Psoas muscle (tissue), 7 donors: ENCODE measurements at regions not wholly inside any gene's neighbourhood (a gene's known extent, or its start where the extent isn't known, plus 50 kb on each side); places are given as distances from the start of the nearest gene placed in this dataset.

Experiments
- ATAC-seq, 4 donors: fragments of 200-7000 bp; cut with Tn5 transposase; one replicate each; pipeline ENCODE4 v1.9.1; 2020; ENCODE audit warnings: moderate library complexity in 3 of 4, mild to moderate bottlenecking in 2 of 4
- DNase-seq, 2 donors: peaks; one replicate each; pipeline ENCODE4 v3.0.0-alpha.2; 2020
- H3K27ac ChIP-seq: fragments of 200-600 bp; one replicate; pipeline ENCODE4 v1.8.0; 2022
- H3K27me3 ChIP-seq, 3 donors: fragments of 200-600 bp in 1 of 3; one replicate each; pipeline versions ENCODE4 v1.6.1 to v1.8.0; 2013 to 2022; ENCODE audit warnings: low read length in 2 of 3, mild to moderate bottlenecking in 2 of 3, moderate library complexity in 1 of 3; ENCODE audit not compliant: insufficient read depth in 3 of 3
- H3K36me3 ChIP-seq, 2 donors: fragments of 200-600 bp in 1 of 2; one replicate each; pipeline versions ENCODE4 v1.6.1 to v1.8.0; 2013 to 2022; ENCODE audit warnings: low read depth in 1 of 2, mild to moderate bottlenecking in 1 of 2, moderate library complexity in 1 of 2; ENCODE audit not compliant: insufficient read depth in 1 of 2
- H3K4me1 ChIP-seq: fragments of 200-600 bp; one replicate; pipeline ENCODE4 v1.8.0; 2022
- H3K4me3 ChIP-seq: fragments of 200-600 bp; one replicate; pipeline ENCODE4 v1.8.0; 2022; ENCODE audit warnings: mild to moderate bottlenecking
- H3K9me3 ChIP-seq: fragments of 200-600 bp; one replicate; pipeline ENCODE4 v1.8.0; 2022
- WGBS, 3 donors: extraction: QIAGEN DNeasy Blood & Tissue Kit; methylation state at CpG; one replicate each; pipeline versions ENCODE4 v1.1.6 to v1.1.7; 2013; 5-methylcytosine and 5-hydroxymethylcytosine counted together
- intact Hi-C, 2 donors: fragments of 100-400 bp; cut with DNase I; formaldehyde crosslinking; loops; one replicate each; pipeline versions ENCODE4 v1.11.0 to v1.14.2; 2022
- TF ChIP-seq, protein P1 (sequence below): fragments of 200-600 bp; IDR thresholded peaks from one replicate; pipeline ENCODE4 v1.8.0; 2022; ENCODE audit warnings: antibody characterized with exemption
- donor health status: healthy with polysubstance abuse.
- donor health status: DM: no; HTN: no; CAD: no; lungs with moderate emphysema.
- donor health status: Bipolar disorder and iron deficiency.
- donor health status: healthy.
- donor health status: DM: yes; HTN: yes; CAD: no.
- donor health status: DM: no; HTN: no; CAD: no.
- donor health status: DM: yes; HTN: yes; CAD: no.

DNA sequence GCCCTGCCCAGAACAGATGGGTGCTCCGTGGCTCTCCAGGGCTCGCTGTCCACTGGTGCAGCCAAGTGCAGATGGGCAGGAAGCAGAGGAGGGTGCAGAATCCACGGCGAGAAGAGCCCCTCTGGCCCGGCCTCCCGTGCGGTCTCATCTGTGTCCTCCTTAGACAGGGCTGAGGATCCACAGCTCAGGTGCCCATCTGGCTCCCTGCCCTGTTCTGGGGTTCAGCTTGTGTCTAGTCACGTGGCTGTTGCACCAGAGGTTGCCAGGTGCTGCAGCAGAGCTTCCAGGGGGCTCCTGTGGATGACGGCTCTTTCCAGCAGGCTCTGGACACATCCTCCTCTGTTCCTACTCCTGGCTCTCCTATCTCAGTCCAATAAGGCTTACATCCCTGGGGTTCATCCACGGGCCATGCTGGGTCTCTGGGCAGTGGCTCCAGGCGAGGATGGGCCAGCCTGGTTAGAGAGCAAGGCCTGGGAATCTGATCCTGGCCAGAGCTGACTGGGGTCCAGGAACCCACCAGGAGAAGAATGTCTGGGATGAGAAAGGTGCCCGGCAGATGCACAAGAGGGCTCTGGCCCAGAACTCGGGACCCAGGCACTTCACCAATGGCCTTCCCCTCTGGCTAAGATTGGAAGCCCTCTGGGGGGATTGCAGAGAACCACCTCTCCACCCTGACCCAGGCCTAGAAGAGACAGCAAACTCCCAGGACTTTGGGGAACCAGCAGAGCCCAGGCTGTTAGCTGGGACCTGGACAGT is 116.3 kb upstream of the ID2 start:
- TF ChIP-seq, protein P1, sequence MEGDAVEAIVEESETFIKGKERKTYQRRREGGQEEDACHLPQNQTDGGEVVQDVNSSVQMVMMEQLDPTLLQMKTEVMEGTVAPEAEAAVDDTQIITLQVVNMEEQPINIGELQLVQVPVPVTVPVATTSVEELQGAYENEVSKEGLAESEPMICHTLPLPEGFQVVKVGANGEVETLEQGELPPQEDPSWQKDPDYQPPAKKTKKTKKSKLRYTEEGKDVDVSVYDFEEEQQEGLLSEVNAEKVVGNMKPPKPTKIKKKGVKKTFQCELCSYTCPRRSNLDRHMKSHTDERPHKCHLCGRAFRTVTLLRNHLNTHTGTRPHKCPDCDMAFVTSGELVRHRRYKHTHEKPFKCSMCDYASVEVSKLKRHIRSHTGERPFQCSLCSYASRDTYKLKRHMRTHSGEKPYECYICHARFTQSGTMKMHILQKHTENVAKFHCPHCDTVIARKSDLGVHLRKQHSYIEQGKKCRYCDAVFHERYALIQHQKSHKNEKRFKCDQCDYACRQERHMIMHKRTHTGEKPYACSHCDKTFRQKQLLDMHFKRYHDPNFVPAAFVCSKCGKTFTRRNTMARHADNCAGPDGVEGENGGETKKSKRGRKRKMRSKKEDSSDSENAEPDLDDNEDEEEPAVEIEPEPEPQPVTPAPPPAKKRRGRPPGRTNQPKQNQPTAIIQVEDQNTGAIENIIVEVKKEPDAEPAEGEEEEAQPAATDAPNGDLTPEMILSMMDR: no peak
- Histone ChIP-seq H3K27me3 (no peaks in the 10 kb centered on the region), H3K4me3 (no peak overlapping the region), H3K36me3 (no peaks in the 10 kb centered on the region), H3K27ac (no peak overlapping the region), H3K9me3 (no peaks in the 10 kb centered on the region), H3K4me1 (no peaks in the 10 kb centered on the region)
- WGBS, 3 donors: 79 to 84% (median 80%) methylated on average over 13 of the region's 13 CpGs
- DNase-seq: peak in 1 of 2 donors; percentile 12
- intact Hi-C loops: no loop called here
- peak in 1 of 4 donors; percentile 26 for ATAC-seq

GRCh38 chr2:8566155-8566670 is 115.6 kb upstream of the ID2 start:
- intact Hi-C loops: no loop called here
- WGBS, 3 donors: 73 to 89% (median 76%) methylated on average over 3 to 4 of the region's 4 CpGs
- DNase-seq (peak in 1 of 2 donors; percentile 5), ATAC-seq (no peak)
- Histone ChIP-seq H3K4me3 (no peak overlapping the region), H3K27ac (no peak overlapping the region), H3K36me3 (no peaks in the 10 kb centered on the region), H3K4me1 (no peaks in the 10 kb centered on the region), H3K9me3 (no peaks in the 10 kb centered on the region), H3K27me3 (no peaks in the 10 kb centered on the region)
- TF ChIP-seq, protein P1: no peak

GRCh38 chr2:8566774-8567468 is 114.9 kb upstream of the ID2 start:
- no peak for DNase-seq
- intact Hi-C loops: no loop called here
- WGBS, 3 donors: 77 to 85% (median 82%) methylated on average over 15 of the region's 15 CpGs
- peaks cover 0 to 4% (median 0%) of the 10 kb centered on the region in 3 donors for H3K27me3 ChIP-seq
- H3K27ac ChIP-seq: no peak overlapping the region
- no peak overlapping the region for H3K4me3 ChIP-seq
- TF ChIP-seq, protein P1: no peak
- H3K4me1 ChIP-seq: no peaks in the 10 kb centered on the region
- H3K36me3 ChIP-seq: no peaks in the 10 kb centered on the region
- peak in 2 of 4 donors; percentile 37 to 62 for ATAC-seq
- H3K9me3 ChIP-seq: no peaks in the 10 kb centered on the region

GRCh38 chr2:8567469-8568260 is 114.2 kb upstream of the ID2 start:
- 65 to 73% (median 66%) methylated on average over 15 of the region's 15 CpGs for WGBS, 3 donors
- ATAC-seq: peak in 1 of 4 donors; percentile 60

More at GRCh38 chr2:8567469-8568260, 114.2 kb upstream of the ID2 start:
- TF ChIP-seq, protein P1: no peak
- H3K36me3 ChIP-seq: no peaks in the 10 kb centered on the region
- H3K9me3 ChIP-seq: no peaks in the 10 kb centered on the region
- no peak overlapping the region for H3K27ac ChIP-seq
- H3K4me3 ChIP-seq: no peak overlapping the region
- no peak for DNase-seq
- intact Hi-C loops: no loop called here
- H3K27me3 ChIP-seq: peaks cover 0 to 4% (median 0%) of the 10 kb centered on the region in 3 donors
- no peaks in the 10 kb centered on the region for H3K4me1 ChIP-seq
